Trophoblast cell (in vitro differentiated cells and primary cell): ENCODE measurements at regions not wholly inside any gene's neighbourhood (a gene's known extent, or its start where the extent isn't known, plus 50 kb on each side); places are given as distances from the start of the nearest gene placed in this dataset.

Source experiments
- DNase-seq, 2 donors: peaks; one replicate each; pipeline ENCODE4 v3.0.0-alpha.2; 2016
- H2AFZ ChIP-seq: 2 replicates; pipeline ENCODE4 v1.6.1; 2013; ENCODE audit warnings: low read length, moderate library complexity, mild to moderate bottlenecking; ENCODE audit not compliant: insufficient read depth, poor library complexity
- H2AK5ac ChIP-seq: 2 replicates; pipeline ENCODE4 v1.6.1; 2013; ENCODE audit warnings: mild to moderate bottlenecking, low read length
- H2BK120ac ChIP-seq: 2 replicates; pipeline ENCODE4 v1.6.1; 2013; ENCODE audit warnings: low read length, mild to moderate bottlenecking, moderate library complexity; ENCODE audit not compliant: insufficient read depth, poor library complexity
- H2BK12ac ChIP-seq: 2 replicates; pipeline ENCODE4 v1.6.1; 2013; ENCODE audit warnings: mild to moderate bottlenecking, low read length, moderate library complexity
- H2BK5ac ChIP-seq: 2 replicates; pipeline ENCODE4 v1.6.1; 2013; ENCODE audit warnings: low read length, low read depth, moderate library complexity, mild to moderate bottlenecking; ENCODE audit not compliant: poor library complexity
- H3K14ac ChIP-seq: 2 replicates; pipeline ENCODE4 v1.6.1; 2013; ENCODE audit warnings: mild to moderate bottlenecking, low read length
- H3K18ac ChIP-seq: 2 replicates; pipeline ENCODE4 v1.6.1; 2013; ENCODE audit warnings: mild to moderate bottlenecking, low read length
- H3K23ac ChIP-seq: 2 replicates; pipeline ENCODE4 v1.6.1; 2013; ENCODE audit warnings: low read length
- H3K27ac ChIP-seq: 2 replicates; pipeline ENCODE4 v1.5.1; 2013; ENCODE audit warnings: low read depth, mild to moderate bottlenecking, inconsistent platforms, low read length, moderate library complexity
- H3K27me3 ChIP-seq: 2 replicates; pipeline ENCODE4 v1.6.1; 2013; ENCODE audit warnings: inconsistent platforms, mild to moderate bottlenecking, low read length, moderate library complexity; ENCODE audit not compliant: insufficient read depth
- H3K36me3 ChIP-seq, 2 experiments: 1 replicate in 1 of 2; 2 replicates in 1 of 2; pipeline ENCODE4 v1.6.1; 2013; ENCODE audit warnings: low read length in 2 of 2, mild to moderate bottlenecking in 2 of 2, moderate library complexity in 1 of 2; ENCODE audit not compliant: insufficient read depth in 2 of 2, control insufficient read depth in 1 of 2
- H3K4ac ChIP-seq: 2 replicates; pipeline ENCODE4 v1.6.1; 2013; ENCODE audit warnings: low read depth, mild to moderate bottlenecking, low read length, moderate library complexity
- H3K4me1 ChIP-seq, 2 experiments: 1 replicate in 1 of 2; 2 replicates in 1 of 2; pipeline ENCODE4 v1.6.1; 2013; ENCODE audit warnings: low read length in 2 of 2, mild to moderate bottlenecking in 2 of 2, moderate library complexity in 1 of 2; ENCODE audit not compliant: insufficient read depth in 2 of 2, control insufficient read depth in 1 of 2
- H3K4me2 ChIP-seq: 2 replicates; pipeline ENCODE4 v1.6.1; 2013; ENCODE audit warnings: inconsistent platforms, mild to moderate bottlenecking, low read length, moderate library complexity
- H3K4me3 ChIP-seq: 2 replicates; pipeline ENCODE4 v1.5.1; 2013; ENCODE audit warnings: mild to moderate bottlenecking, low read depth, low read length, inconsistent platforms
- H3K79me1 ChIP-seq: one replicate; pipeline ENCODE4 v1.6.1; 2013; ENCODE audit warnings: low read length
- H3K79me2 ChIP-seq: 2 replicates; pipeline ENCODE4 v1.6.1; 2013; ENCODE audit warnings: low read length, mild to moderate bottlenecking; ENCODE audit not compliant: control insufficient read depth, insufficient read depth, poor library complexity
- H3K9ac ChIP-seq: 2 replicates; pipeline ENCODE4 v1.6.1; 2013; ENCODE audit warnings: mild to moderate bottlenecking, low read length
- H3K9me3 ChIP-seq: 2 replicates; pipeline ENCODE4 v1.6.1; 2013; ENCODE audit warnings: low read depth, mild to moderate bottlenecking, control low read depth, inconsistent platforms, low read length; ENCODE audit not compliant: insufficient read depth
- H4K12ac ChIP-seq: 2 replicates; pipeline ENCODE4 v1.6.1; 2013; ENCODE audit warnings: low read depth, mild to moderate bottlenecking, low read length, moderate library complexity
- H4K8ac ChIP-seq: 2 replicates; pipeline ENCODE4 v1.6.1; 2013; ENCODE audit warnings: low read depth, mild to moderate bottlenecking, low read length, moderate library complexity
- H4K91ac ChIP-seq: one replicate; pipeline ENCODE4 v1.6.1; 2013; ENCODE audit warnings: low read depth, mild to moderate bottlenecking, low read length, moderate library complexity
- WGBS: extraction: QIAGEN DNeasy Blood & Tissue Kit; methylation state at CpG from one replicate; pipeline ENCODE4 v1.1.7; 2013; ENCODE audit warnings: missing lambda C conversion rate; ENCODE audit not compliant: insufficient read length, insufficient coverage; ENCODE audit errors: extremely low coverage; 5-methylcytosine and 5-hydroxymethylcytosine counted together

GRCh38 chr2:2974982-2975381, 402.6 kb downstream of the EIPR1 start:
- Histone ChIP-seq H3K4ac (no peak overlapping the region), H3K14ac (no peak overlapping the region), H2AFZ (no peak overlapping the region), H3K4me3 (no peak overlapping the region), H4K91ac (no peak overlapping the region), H3K27ac (no peak overlapping the region), H4K8ac (no peak overlapping the region), H3K23ac (no peak overlapping the region), H3K9me3 (peaks cover 6% of the 10 kb centered on the region), H3K4me1 (no peaks in the 10 kb centered on the region), H4K12ac (no peak overlapping the region), H3K4me2 (no peak overlapping the region), H2BK12ac (no peak overlapping the region), H2BK120ac (no peak overlapping the region), H2AK5ac (no peak overlapping the region), H3K36me3 (no peaks in the 10 kb centered on the region), H2BK5ac (no peak overlapping the region), H3K79me2 (no peaks in the 10 kb centered on the region), H3K9ac (no peak overlapping the region), H3K27me3 (no peaks in the 10 kb centered on the region), H3K18ac (no peak overlapping the region), H3K79me1 (no peaks in the 10 kb centered on the region)
- WGBS: no CpG with 5 or more reads among the region's 2 CpGs
- no peak for DNase-seq

GRCh38 chr2:2960441-2961133, 417.0 kb downstream of the EIPR1 start:
- H3K23ac ChIP-seq: no peak overlapping the region
- no CpG with 5 or more reads among the region's 17 CpGs for WGBS

GRCh38 chr2:2950403-2950952, 427.1 kb downstream of the EIPR1 start:
- no CpG with 5 or more reads among the region's 11 CpGs for WGBS
- H2AFZ ChIP-seq: no peak overlapping the region
- H3K4ac ChIP-seq: no peak overlapping the region
- H4K12ac ChIP-seq: no peak overlapping the region
- H3K14ac ChIP-seq: no peak overlapping the region
- H3K36me3 ChIP-seq: no peaks in the 10 kb centered on the region
- H4K8ac ChIP-seq: no peak overlapping the region
- no peak overlapping the region for H3K18ac ChIP-seq
- no peak overlapping the region for H3K9ac ChIP-seq
- H3K4me2 ChIP-seq: no peak overlapping the region
- H3K27ac ChIP-seq: no peak overlapping the region
- H3K27me3 ChIP-seq: no peaks in the 10 kb centered on the region
- H3K79me2 ChIP-seq: no peaks in the 10 kb centered on the region
- H3K23ac ChIP-seq: no peak overlapping the region
- no peak overlapping the region for H2BK12ac ChIP-seq
- no peak for DNase-seq
- no peak overlapping the region for H2BK5ac ChIP-seq
- H3K9me3 ChIP-seq: peaks cover 6% of the 10 kb centered on the region
- H2BK120ac ChIP-seq: no peak overlapping the region
- no peaks in the 10 kb centered on the region for H3K79me1 ChIP-seq
- H2AK5ac ChIP-seq: no peak overlapping the region
- no peak overlapping the region for H4K91ac ChIP-seq
- H3K4me3 ChIP-seq: no peak overlapping the region
- H3K4me1 ChIP-seq: no peaks in the 10 kb centered on the region

More at GRCh38 chr2:2960441-2961133, 417.0 kb downstream of the EIPR1 start:
- Histone ChIP-seq H4K8ac (no peak overlapping the region), H4K91ac (no peak overlapping the region), H2BK12ac (no peak overlapping the region), H3K9ac (no peak overlapping the region), H3K79me2 (no peaks in the 10 kb centered on the region), H4K12ac (no peak overlapping the region), H3K4me1 (no peaks in the 10 kb centered on the region), H2BK120ac (no peak overlapping the region), H3K27me3 (no peaks in the 10 kb centered on the region), H3K4me2 (no peak overlapping the region), H2AFZ (no peak overlapping the region), H3K27ac (no peak overlapping the region), H3K9me3 (no peaks in the 10 kb centered on the region), H2AK5ac (no peak overlapping the region), H3K14ac (no peak overlapping the region), H3K18ac (no peak overlapping the region), H3K4ac (no peak overlapping the region), H3K4me3 (no peak overlapping the region), H3K79me1 (no peaks in the 10 kb centered on the region), H2BK5ac (no peak overlapping the region), H3K36me3 (no peaks in the 10 kb centered on the region)
- no peak for DNase-seq

GRCh38 chr2:2947406-2947805, 430.2 kb downstream of the EIPR1 start:
- DNase-seq: no peak
- Histone ChIP-seq H3K27ac (no peak overlapping the region), H3K23ac (no peak overlapping the region), H2BK120ac (no peak overlapping the region), H2BK5ac (no peak overlapping the region), H3K18ac (no peak overlapping the region), H3K4me2 (no peak overlapping the region), H3K14ac (no peak overlapping the region), H4K12ac (no peak overlapping the region), H2BK12ac (no peak overlapping the region), H3K9ac (no peak overlapping the region), H2AFZ (no peak overlapping the region), H3K4ac (no peak overlapping the region), H3K79me1 (no peaks in the 10 kb centered on the region), H4K8ac (no peak overlapping the region), H3K4me1 (no peaks in the 10 kb centered on the region), H3K79me2 (no peaks in the 10 kb centered on the region), H2AK5ac (no peak overlapping the region), H3K36me3 (no peaks in the 10 kb centered on the region), H4K91ac (no peak overlapping the region), H3K9me3 (peaks cover 8% of the 10 kb centered on the region), H3K27me3 (no peaks in the 10 kb centered on the region), H3K4me3 (no peak overlapping the region)
